Subcutaneous abdominal adipose tissue (tissue), 5 donors: ENCODE measurements at regions not wholly inside any gene's neighbourhood (a gene's known extent, or its start where the extent isn't known, plus 50 kb on each side); places are given as distances from the start of the nearest gene placed in this dataset.
"Not testable (repeated sequence)": the region's sequence is repeated elsewhere in the genome, so short reads cannot be mapped to it uniquely, and the experiment has no call there.

Experiments used
- H3K27ac ChIP-seq: one replicate; pipeline ENCODE4 v1.7.0; 2013; ENCODE audit warnings: low read depth, mild to moderate bottlenecking, inconsistent platforms, low read length, moderate library complexity
- H3K27me3 ChIP-seq, 5 donors: one replicate each; pipeline ENCODE4 v1.7.0; 2013; ENCODE audit warnings: low read length in 5 of 5, inconsistent platforms in 1 of 5; ENCODE audit not compliant: control insufficient read depth in 5 of 5, insufficient read depth in 4 of 5
- H3K36me3 ChIP-seq, 5 donors: one replicate each; pipeline ENCODE4 v1.7.0; 2013; ENCODE audit warnings: low read length in 5 of 5; ENCODE audit not compliant: control insufficient read depth in 5 of 5, insufficient read depth in 5 of 5
- H3K4me1 ChIP-seq, 5 donors: one replicate each; pipeline ENCODE4 v1.7.0; 2013; ENCODE audit warnings: low read length in 5 of 5, mild to moderate bottlenecking in 3 of 5, moderate library complexity in 1 of 5; ENCODE audit not compliant: control insufficient read depth in 5 of 5, insufficient read depth in 5 of 5
- H3K4me3 ChIP-seq, 5 donors: one replicate each; pipeline ENCODE4 v1.7.0; 2013; ENCODE audit warnings: low read length in 5 of 5, low read depth in 1 of 5
- H3K9ac ChIP-seq, 5 donors: one replicate each; pipeline ENCODE4 v1.7.0; 2013; ENCODE audit warnings: low read length in 5 of 5, mild to moderate bottlenecking in 4 of 5, moderate library complexity in 3 of 5
- H3K9me3 ChIP-seq, 5 donors: one replicate each; pipeline ENCODE4 v1.7.0; 2013; ENCODE audit warnings: low read length in 5 of 5; ENCODE audit not compliant: control insufficient read depth in 5 of 5
- donor health status: healthy.
- donor health status: healthy.
- donor health status: healthy.
- donor health status: healthy.
- donor health status: healthy.

GRCh38 chr1:61563611-61564010 lies 161.3 kb downstream of the TM2D1 start:
- H3K27me3 ChIP-seq: no peaks in the 10 kb centered on the region
- no peak overlapping the region for H3K27ac ChIP-seq
- H3K4me1 ChIP-seq: no peaks in the 10 kb centered on the region
- no peaks in the 10 kb centered on the region for H3K36me3 ChIP-seq
- no peak overlapping the region for H3K9ac ChIP-seq
- no peak overlapping the region for H3K4me3 ChIP-seq
- peaks cover 8 to 23% (median 18%) of the 10 kb centered on the region in 5 donors for H3K9me3 ChIP-seq

- Histone ChIP-seq H3K4me1 (no peaks in the 10 kb centered on the region), H3K9me3 (peaks cover 8 to 19% (median 17%) of the 10 kb centered on the region in 5 donors), H3K27ac (no peak overlapping the region), H3K9ac (no peak overlapping the region), H3K36me3 (no peaks in the 10 kb centered on the region), H3K4me3 (no peak overlapping the region), H3K27me3 (no peaks in the 10 kb centered on the region)
Observed at GRCh38 chr1:61561666-61562065, 163.3 kb downstream of the TM2D1 start.

- H3K27ac ChIP-seq: no peak overlapping the region
- H3K9ac ChIP-seq: no peak overlapping the region
- H3K36me3 ChIP-seq: no peaks in the 10 kb centered on the region
- no peaks in the 10 kb centered on the region for H3K27me3 ChIP-seq
- H3K4me1 ChIP-seq: no peaks in the 10 kb centered on the region
- H3K9me3 ChIP-seq: peaks cover 2 to 16% (median 13%) of the 10 kb centered on the region in 5 donors
- no peak overlapping the region for H3K4me3 ChIP-seq
Observed at GRCh38 chr1:61560385-61560784, 164.6 kb downstream of the TM2D1 start.

- Histone ChIP-seq H3K27me3 (no peaks in the 10 kb centered on the region), H3K4me3 (peak overlapping the region in 1 of 5 donors; percentile 8), H3K9me3 (peaks cover 0 to 9% (median 9%) of the 10 kb centered on the region in 5 donors), H3K9ac (no peak overlapping the region), H3K27ac (no peak overlapping the region), H3K36me3 (no peaks in the 10 kb centered on the region), H3K4me1 (no peaks in the 10 kb centered on the region)
Observed at GRCh38 chr1:61556631-61557030, 168.3 kb downstream of the TM2D1 start.

- H3K4me3 ChIP-seq: no peak overlapping the region
- no peaks in the 10 kb centered on the region for H3K4me1 ChIP-seq
- no peak overlapping the region for H3K27ac ChIP-seq
- H3K9ac ChIP-seq: no peak overlapping the region
- H3K36me3 ChIP-seq: no peaks in the 10 kb centered on the region
- no peaks in the 10 kb centered on the region for H3K27me3 ChIP-seq
- H3K9me3 ChIP-seq: peaks cover 0 to 9% (median 9%) of the 10 kb centered on the region in 5 donors
Observed at GRCh38 chr1:61552630-61553305, 172.2 kb downstream of the TM2D1 start.

GRCh38 chr1:61547302-61547701 lies 177.6 kb downstream of the TM2D1 start:
- not testable (repeated sequence) for H3K27me3 ChIP-seq, H3K27ac ChIP-seq, H3K36me3 ChIP-seq, H3K9ac ChIP-seq, H3K4me3 ChIP-seq, H3K9me3 ChIP-seq, H3K4me1 ChIP-seq

GRCh38 chr1:61544870-61545269 lies 180.1 kb downstream of the TM2D1 start:
- H3K9me3 ChIP-seq, H3K36me3 ChIP-seq, H3K27me3 ChIP-seq, H3K9ac ChIP-seq, H3K4me1 ChIP-seq, H3K27ac ChIP-seq, H3K4me3 ChIP-seq: not testable (repeated sequence)

- H3K27ac ChIP-seq, H3K9ac ChIP-seq, H3K4me1 ChIP-seq: not testable (repeated sequence)
Observed at GRCh38 chr1:61543498-61543897, 181.4 kb downstream of the TM2D1 start.

GRCh38 chr1:61539720-61540462 lies 185.1 kb downstream of the TM2D1 start:
- Histone ChIP-seq H3K27me3 (no peaks in the 10 kb centered on the region), H3K27ac (no peak overlapping the region), H3K9me3 (no peaks in the 10 kb centered on the region), H3K4me1 (peaks cover 0 to 5% (median 0%) of the 10 kb centered on the region in 5 donors), H3K4me3 (no peak overlapping the region), H3K9ac (no peak overlapping the region), H3K36me3 (no peaks in the 10 kb centered on the region)

More at GRCh38 chr1:61543498-61543897, 181.4 kb downstream of the TM2D1 start:
- H3K4me3 ChIP-seq, H3K9me3 ChIP-seq, H3K36me3 ChIP-seq, H3K27me3 ChIP-seq: not testable (repeated sequence)

- no peak overlapping the region for H3K9ac ChIP-seq
- H3K4me1 ChIP-seq: peaks cover 0 to 5% (median 0%) of the 10 kb centered on the region in 5 donors
- no peak overlapping the region for H3K27ac ChIP-seq
- H3K9me3 ChIP-seq: peaks cover 0 to 2% (median 0%) of the 10 kb centered on the region in 5 donors
- H3K4me3 ChIP-seq: no peak overlapping the region
- H3K36me3 ChIP-seq: no peaks in the 10 kb centered on the region
- H3K27me3 ChIP-seq: no peaks in the 10 kb centered on the region
Observed at GRCh38 chr1:61538228-61538627, 186.7 kb downstream of the TM2D1 start.
